H1 (cell line): ENCODE measurements at regions not wholly inside any gene's neighbourhood (a gene's known extent, or its start where the extent isn't known, plus 50 kb on each side); places are given as distances from the start of the nearest gene placed in this dataset.
A peak's percentile ranks its signal among the peaks of the same experiment; 100 is the strongest.

ENCODE experiments used
- CTCF ChIA-PET: fragments of 300-600 bp; sonication (Branson Sonifier 250); formaldehyde crosslinking; loops from one replicate; lab custom pipeline; 2021; ENCODE audit not compliant: partially characterized antibody; lab: Charles Lee
- POLR2A ChIA-PET: fragments of 300-600 bp; sonication (Branson Sonifier 250); formaldehyde crosslinking; loops from one replicate; lab custom pipeline; 2021; ENCODE audit warnings: inconsistent platforms; ENCODE audit not compliant: partially characterized antibody; lab: Charles Lee
- DNase-seq, 2 experiments: peaks; one replicate each; pipeline versions ENCODE4 v3.0.0 to v3.0.0-alpha.2; 2010 to 2022; ENCODE audit warnings: low spot score in 2 of 2, low read depth in 1 of 2, mixed read lengths in 1 of 2
- FAIRE-seq: peaks from 2 replicates; lab custom pipeline; 2011; peaks lifted over from hg19 to GRCh38; lab: Jason Lieb, UNC
- H2AFZ ChIP-seq: 2 replicates; pipeline ENCODE4 v1.8.1; 2012; ENCODE audit warnings: low read length, inconsistent platforms
- H2AK5ac ChIP-seq: 2 replicates; pipeline ENCODE4 v1.6.1; 2013; ENCODE audit warnings: low read depth, low read length
- H2BK120ac ChIP-seq: replicated peaks from 2 replicates; pipeline ENCODE3; 2013; ENCODE audit warnings: low read depth, low read length, inconsistent platforms
- H2BK12ac ChIP-seq: 2 replicates; pipeline ENCODE4 v1.6.1; 2013; ENCODE audit warnings: low read depth, low read length
- H2BK15ac ChIP-seq: 2 replicates; pipeline ENCODE4 v1.6.1; 2013; ENCODE audit warnings: low read length
- H2BK20ac ChIP-seq: 2 replicates; pipeline ENCODE4 v1.6.1; 2013; ENCODE audit warnings: low read length
- H2BK5ac ChIP-seq: 2 replicates; pipeline ENCODE4 v1.6.1; 2013; ENCODE audit warnings: low read depth, low read length
- H3K14ac ChIP-seq: 2 replicates; pipeline ENCODE4 v1.6.1; 2013; ENCODE audit warnings: inconsistent platforms; ENCODE audit not compliant: insufficient read length
- H3K18ac ChIP-seq: 2 replicates; pipeline ENCODE4 v1.6.1; 2013; ENCODE audit warnings: low read length; ENCODE audit errors: extremely low read depth
- H3K23ac ChIP-seq: 2 replicates; pipeline ENCODE4 v1.6.1; 2013; ENCODE audit warnings: inconsistent platforms; ENCODE audit not compliant: insufficient read length
- H3K23me2 ChIP-seq: 2 replicates; pipeline ENCODE4 v1.6.1; 2013; ENCODE audit warnings: low read depth, low read length
- H3K27ac ChIP-seq: 2 replicates; pipeline ENCODE4 v1.6.1; 2011; ENCODE audit warnings: low read depth, low read length, inconsistent platforms
- H3K27me3 ChIP-seq, 4 experiments: replicated peaks in 1 of 4; 1 replicate in 1 of 4; 2 replicates in 3 of 4; pipeline versions ENCODE4 v1.6.1 to v1.8.1; 2011 to 2013; ENCODE audit warnings: low read length in 3 of 4, mild to moderate bottlenecking in 3 of 4, inconsistent platforms in 2 of 4, mixed read lengths in 2 of 4, moderate library complexity in 1 of 4; ENCODE audit not compliant: control insufficient read depth in 3 of 4, insufficient read depth in 3 of 4; ENCODE audit errors: extremely low read depth in 1 of 4
- H3K36me3 ChIP-seq, 4 experiments: 2 replicates each; pipeline versions ENCODE4 v1.6.1 to v1.8.1; 2011 to 2013; ENCODE audit warnings: mild to moderate bottlenecking in 4 of 4, low read length in 3 of 4, moderate library complexity in 2 of 4, control low read depth in 1 of 4, inconsistent platforms in 1 of 4; ENCODE audit not compliant: insufficient read depth in 4 of 4, control insufficient read depth in 2 of 4
- H3K4ac ChIP-seq: replicated peaks from 2 replicates; pipeline ENCODE3; 2013; ENCODE audit warnings: low read length, low read depth, mixed read lengths, inconsistent platforms; ENCODE audit not compliant: insufficient read length
- H3K4me1 ChIP-seq, 4 experiments: replicated peaks in 1 of 4; 1 replicate in 1 of 4; 2 replicates in 3 of 4; pipeline versions ENCODE4 v1.6.1 to v1.8.1; 2011 to 2013; ENCODE audit warnings: low read length in 3 of 4, inconsistent platforms in 2 of 4, mixed read lengths in 1 of 4; ENCODE audit not compliant: insufficient read depth in 4 of 4, control insufficient read depth in 3 of 4
- H3K4me2 ChIP-seq, 2 experiments: 2 replicates each; pipeline versions ENCODE4 v1.6.1 to v1.8.1; 2011 to 2013; ENCODE audit warnings: low read depth in 2 of 2, low read length in 2 of 2, control low read depth in 1 of 2, inconsistent platforms in 1 of 2, mild to moderate bottlenecking in 1 of 2; ENCODE audit not compliant: insufficient read depth in 1 of 2
- H3K4me3 ChIP-seq, 4 experiments: fragments of 200-600, 300-600 bp in 1 of 4; sonication (generic), shearing (Covaris generic), sonication (Bioruptor Twin) in 1 of 4; 2 replicates each; pipeline versions ENCODE4 v1.5.1 to v1.8.1; 2011 to 2016; ENCODE audit warnings: low read length in 4 of 4, low read depth in 3 of 4, control low read depth in 2 of 4, inconsistent platforms in 2 of 4, mild to moderate bottlenecking in 2 of 4, mixed read lengths in 1 of 4, moderate library complexity in 1 of 4; ENCODE audit not compliant: insufficient read depth in 2 of 4; ENCODE audit errors: extremely low read depth in 1 of 4
- H3K56ac ChIP-seq: replicated peaks from 2 replicates; pipeline ENCODE3; 2013; ENCODE audit warnings: low read depth, mild to moderate bottlenecking, mixed read lengths, low read length, inconsistent platforms; ENCODE audit not compliant: insufficient read length
- H3K79me1 ChIP-seq: 2 replicates; pipeline ENCODE4 v1.6.1; 2013; ENCODE audit warnings: low read depth, low read length, control low read depth
- H3K79me2 ChIP-seq, 2 experiments: 2 replicates each; pipeline versions ENCODE4 v1.6.1 to v1.8.1; 2012 to 2013; ENCODE audit warnings: low read length in 2 of 2, mild to moderate bottlenecking in 2 of 2, inconsistent platforms in 1 of 2; ENCODE audit not compliant: insufficient read depth in 2 of 2, control insufficient read depth in 1 of 2
- H3K9ac ChIP-seq, 4 experiments: replicated peaks in 1 of 4; 1 replicate in 1 of 4; 2 replicates in 3 of 4; pipeline versions ENCODE4 v1.6.1 to v1.8.1; 2011 to 2013; ENCODE audit warnings: low read depth in 3 of 4, low read length in 3 of 4, control low read depth in 2 of 4, mild to moderate bottlenecking in 2 of 4, moderate library complexity in 2 of 4, inconsistent platforms in 1 of 4; ENCODE audit errors: extremely low read depth in 1 of 4
- H3K9me3 ChIP-seq, 2 experiments: 2 replicates each; pipeline versions ENCODE4 v1.6.1 to v1.8.1; 2012 to 2013; ENCODE audit warnings: mild to moderate bottlenecking in 2 of 2, moderate library complexity in 2 of 2, control low read depth in 1 of 2, inconsistent platforms in 1 of 2, low read depth in 1 of 2, low read length in 1 of 2, mixed read lengths in 1 of 2; ENCODE audit not compliant: insufficient read depth in 2 of 2
- H4K20me1 ChIP-seq, 2 experiments: replicated peaks in 1 of 2; 2 replicates each; pipeline versions ENCODE3 to v1.8.1; 2011 to 2013; ENCODE audit warnings: inconsistent platforms in 2 of 2, low read length in 2 of 2, mild to moderate bottlenecking in 1 of 2; ENCODE audit not compliant: insufficient read depth in 2 of 2, control insufficient read depth in 1 of 2
- H4K5ac ChIP-seq: 2 replicates; pipeline ENCODE4 v1.6.1; 2013; ENCODE audit warnings: low read length, low read depth, mixed read lengths, inconsistent platforms; ENCODE audit not compliant: insufficient read length
- H4K8ac ChIP-seq: 2 replicates; pipeline ENCODE4 v1.8.0; 2013; ENCODE audit warnings: mild to moderate bottlenecking, moderate library complexity, low read length, inconsistent platforms; ENCODE audit not compliant: insufficient read depth; ENCODE audit errors: extremely low read depth
- H4K91ac ChIP-seq: replicated peaks from 2 replicates; pipeline ENCODE3; 2013; ENCODE audit warnings: low read length, mixed read lengths, inconsistent platforms; ENCODE audit not compliant: insufficient read length
- JUND ChIP-seq: IDR thresholded peaks from 2 replicates; pipeline ENCODE4 v1.6.1; 2011; ENCODE audit warnings: mild to moderate bottlenecking, improper control_type of control experiment, low read length
- TBP ChIP-seq: IDR thresholded peaks from 2 replicates; pipeline ENCODE4 v1.6.1; 2011; ENCODE audit warnings: low read depth, low read length, improper control_type of control experiment
- WGBS, 2 experiments: shearing (Covaris generic) in 1 of 2; methylation state at CpG; one replicate each; pipeline versions ENCODE4 v1.1.6 to v1.1.7; 2013 to 2015; ENCODE audit warnings: low lambda C conversion rate in 2 of 2, mixed read lengths in 2 of 2, inconsistent platforms in 1 of 2, low coverage in 1 of 2, missing lambda C conversion rate in 1 of 2; ENCODE audit not compliant: insufficient replicate concordance in 2 of 2, insufficient coverage in 1 of 2, insufficient read length in 1 of 2; ENCODE audit errors: extremely low coverage in 1 of 2, missing lambda C conversion rate in 1 of 2; 5-methylcytosine and 5-hydroxymethylcytosine counted together

DNA sequence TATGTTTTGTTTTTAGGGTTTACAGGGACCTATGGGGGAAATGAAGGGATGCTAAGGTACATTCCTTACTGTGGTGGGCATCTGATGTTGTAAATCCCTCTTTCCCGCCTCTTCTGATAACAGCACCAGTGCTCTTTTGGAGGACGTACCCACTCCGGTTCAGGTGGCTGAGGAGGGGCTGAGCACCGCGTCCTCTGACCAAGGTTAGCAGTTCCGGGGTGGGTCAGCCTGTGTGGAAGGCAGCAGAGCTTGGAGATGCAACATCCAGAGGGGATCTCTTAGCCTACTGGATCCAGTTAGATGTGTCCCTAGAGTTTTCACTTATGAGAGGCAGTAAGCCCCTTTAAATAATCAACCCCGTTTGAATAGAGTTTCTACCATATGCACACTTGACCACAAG, 135.3 kb upstream of the KCNG1 start:
- Histone ChIP-seq H3K23me2 (no peaks in the 10 kb centered on the region), H2BK20ac (no peak overlapping the region), H3K4me1 (no peaks in the 10 kb centered on the region), H3K9ac (no peak overlapping the region), H3K79me1 (no peaks in the 10 kb centered on the region), H4K5ac (no peak overlapping the region), H2AK5ac (no peak overlapping the region), H2BK12ac (no peak overlapping the region), H3K79me2 (no peaks in the 10 kb centered on the region), H3K18ac (no peak overlapping the region), H4K91ac (no peak overlapping the region), H3K4me2 (no peak overlapping the region), H3K9me3 (no peaks in the 10 kb centered on the region), H3K14ac (no peak overlapping the region), H3K56ac (no peak overlapping the region), H3K4ac (no peak overlapping the region), H4K8ac (no peak overlapping the region), H2BK15ac (no peak overlapping the region), H2BK5ac (no peak overlapping the region), H2AFZ (no peak overlapping the region), H3K4me3 (no peak overlapping the region), H3K36me3 (no peaks in the 10 kb centered on the region), H3K23ac (no peak overlapping the region), H3K27ac (no peak overlapping the region), H4K20me1 (no peaks in the 10 kb centered on the region), H3K27me3 (no peaks in the 10 kb centered on the region), H2BK120ac (no peak overlapping the region)
- no peak for TF ChIP-seq TBP
- TF ChIP-seq JUND = no peak
- FAIRE-seq (no peak), DNase-seq (peak in 1 of 2 experiments; percentile 24)
- ChIA-PET POLR2A (interaction anchor here (0.6 kb wide), 1 partner anchor 310 kb away, joined by 3 read pairs; no protein-coding TSS in a partner anchor), CTCF (interaction anchor here (1.0 to 2.2 kb wide), 2 partner anchors 19 to 148 kb away, joined by 3 to 5 read pairs; no protein-coding TSS in a partner anchor)
- WGBS, 2 experiments = 94% methylated on average over 7 of the region's 7 CpGs; no CpG with 5 or more reads in 1 of the 2 experiments
